ENCODE measurements at regions not wholly inside any gene's neighbourhood (a gene's known extent, or its start where the extent isn't known, plus 50 kb on each side); places are given as distances from the start of the nearest gene placed in this dataset.

DNA sequence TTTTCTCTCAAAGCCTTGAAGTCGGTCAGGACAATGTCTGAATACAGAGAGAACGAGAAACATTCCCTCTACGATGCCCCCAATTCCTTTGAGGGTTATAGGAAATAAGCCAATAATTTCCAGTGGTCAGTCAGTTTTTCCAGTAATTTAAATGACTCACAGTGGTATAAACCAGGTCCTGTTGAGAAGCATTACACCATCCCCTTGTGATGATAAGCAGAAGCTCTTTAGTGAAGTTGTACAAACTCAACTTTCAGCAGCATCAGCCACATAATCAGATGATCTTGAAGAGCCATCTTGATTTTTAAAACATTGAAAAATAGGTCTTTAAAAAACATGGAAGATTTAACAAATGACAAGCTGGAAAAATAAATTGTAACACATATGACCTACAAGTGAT, 173.9 kb upstream of the ZNF462 start:
- no peak for DNase-seq

DNA sequence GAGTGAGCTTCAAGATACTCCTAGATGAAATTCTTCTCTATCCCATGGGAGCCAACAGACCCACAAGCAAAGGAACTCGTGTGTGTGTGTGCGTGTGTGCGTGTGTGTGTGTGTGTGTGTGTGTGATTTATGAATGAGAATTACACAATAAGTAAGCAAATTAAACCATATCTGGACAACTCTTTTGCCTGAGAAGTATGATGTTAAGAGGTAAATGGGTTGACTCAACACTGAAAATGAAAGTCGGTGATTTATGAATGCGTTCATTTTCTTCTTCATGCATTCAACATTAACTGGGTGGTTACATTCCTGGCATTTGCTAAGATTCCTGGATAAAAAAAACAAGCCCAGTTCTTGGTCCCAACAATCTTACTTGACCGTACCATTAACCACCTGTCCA, 171.3 kb upstream of the ZNF462 start:
- DNase-seq: no peak

DNA sequence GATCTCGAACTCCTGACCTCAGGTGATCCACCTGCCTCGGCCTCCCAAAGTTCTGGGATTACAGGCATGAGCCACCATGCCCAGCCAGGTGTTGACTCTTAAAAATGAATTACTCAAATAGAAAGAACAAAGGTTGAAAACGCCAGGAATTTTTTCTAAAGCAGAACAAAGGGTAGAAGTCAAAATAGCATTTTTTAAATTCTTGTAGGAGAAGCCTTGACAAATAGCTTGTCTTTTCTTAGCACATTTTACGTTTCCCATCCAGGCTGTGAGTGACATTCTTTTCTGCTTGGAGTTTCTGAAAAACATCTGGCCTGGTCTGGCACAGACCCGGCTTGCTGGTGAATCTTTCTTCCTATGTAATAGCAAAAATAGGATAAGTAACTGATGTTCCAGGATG, 169.4 kb upstream of the ZNF462 start:
- DNase-seq: no peak

DNA sequence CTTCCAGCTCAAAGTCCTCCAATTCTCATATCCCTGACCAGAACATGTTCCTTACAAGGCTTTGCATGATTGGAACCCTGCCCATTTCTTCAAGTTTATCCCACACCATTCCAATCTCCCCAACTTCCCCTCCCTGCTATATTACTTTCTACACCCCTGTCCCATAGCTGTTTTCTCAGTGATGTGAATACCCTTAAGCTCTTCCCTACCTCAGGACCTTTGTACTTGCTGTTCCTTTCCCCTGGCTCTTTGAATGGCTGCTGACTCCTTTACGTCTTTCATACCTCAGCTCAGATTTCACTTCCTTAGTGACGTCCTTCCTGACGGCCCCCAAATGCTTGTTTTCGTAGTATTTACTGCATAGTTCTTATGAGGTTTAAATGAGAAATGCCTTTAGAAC, 166.2 kb upstream of the ZNF462 start:
- DNase-seq: no peak

DNA sequence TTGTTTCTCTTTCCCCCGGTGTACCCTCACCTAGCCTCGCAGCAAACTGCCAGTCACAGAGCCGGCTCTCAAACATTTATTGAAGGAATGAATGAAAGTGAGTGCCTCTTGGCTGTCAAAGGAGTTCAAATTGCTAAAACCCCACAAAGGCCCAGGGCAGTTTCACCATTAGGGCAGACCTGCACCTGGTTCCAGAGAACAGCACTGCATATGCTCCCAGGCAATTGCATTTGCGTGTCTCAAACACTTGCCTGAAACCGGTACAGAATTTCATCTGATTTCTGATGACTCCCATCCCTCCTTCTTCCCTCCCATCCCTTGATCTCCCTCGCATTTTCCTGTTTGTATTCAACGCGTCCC, 165.6 kb upstream of the ZNF462 start:
- no peak for DNase-seq

DNA sequence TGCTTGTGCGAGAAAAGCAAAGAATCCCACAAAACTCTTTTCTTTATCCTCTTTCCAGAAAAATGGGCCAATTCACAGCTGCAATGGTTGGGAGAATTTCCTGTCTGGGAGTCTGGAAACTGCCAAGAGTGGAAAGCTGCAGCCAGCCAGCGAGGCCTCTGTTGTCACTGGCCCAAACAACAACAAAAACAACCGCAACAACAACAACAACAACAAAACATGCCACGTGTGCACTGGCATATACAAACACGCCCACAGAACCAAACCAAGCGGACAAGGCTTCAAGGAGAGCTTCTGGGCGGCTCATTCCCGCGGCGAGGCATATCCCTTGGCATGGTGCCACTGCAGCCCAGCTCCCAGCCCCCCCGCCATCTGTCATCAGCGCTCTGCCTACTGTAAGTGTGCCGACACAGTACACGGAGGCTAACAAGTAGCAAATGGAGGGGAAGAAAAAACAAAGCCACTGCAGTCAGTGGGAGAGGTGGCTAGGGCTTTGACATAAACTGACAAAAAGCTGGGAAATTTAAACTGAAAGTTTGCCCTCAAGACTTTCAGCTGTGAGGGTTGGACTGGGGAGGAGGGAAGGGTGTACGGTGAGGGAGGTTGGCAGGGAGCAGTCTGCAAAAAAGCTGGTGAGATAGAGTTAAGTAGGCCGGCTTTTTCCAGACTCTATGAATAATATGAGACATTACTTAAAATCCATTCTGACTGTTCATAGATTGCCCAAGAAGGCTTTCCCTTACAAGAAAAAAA, 165.0 kb upstream of the ZNF462 start:
- no peak for DNase-seq

DNA sequence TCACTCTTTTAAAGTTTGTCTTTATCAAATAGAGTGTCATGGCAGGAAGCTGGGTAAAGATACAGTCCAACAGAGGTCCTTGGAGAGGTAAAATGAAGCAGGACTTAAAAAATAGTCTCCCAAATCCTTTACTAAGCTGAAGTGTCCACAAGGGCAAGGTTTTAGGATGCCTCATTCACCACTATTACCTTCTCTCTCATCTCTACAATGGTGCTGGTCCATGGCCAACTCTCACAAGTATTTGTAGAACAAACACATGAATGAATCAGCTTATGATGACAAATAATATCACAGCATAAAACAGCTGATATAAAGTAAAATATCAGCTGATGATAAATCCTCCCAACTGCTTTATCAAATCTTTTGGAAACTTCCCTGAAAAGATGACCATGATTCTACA, 162.3 kb upstream of the ZNF462 start:
- DNase-seq: no peak

DNA sequence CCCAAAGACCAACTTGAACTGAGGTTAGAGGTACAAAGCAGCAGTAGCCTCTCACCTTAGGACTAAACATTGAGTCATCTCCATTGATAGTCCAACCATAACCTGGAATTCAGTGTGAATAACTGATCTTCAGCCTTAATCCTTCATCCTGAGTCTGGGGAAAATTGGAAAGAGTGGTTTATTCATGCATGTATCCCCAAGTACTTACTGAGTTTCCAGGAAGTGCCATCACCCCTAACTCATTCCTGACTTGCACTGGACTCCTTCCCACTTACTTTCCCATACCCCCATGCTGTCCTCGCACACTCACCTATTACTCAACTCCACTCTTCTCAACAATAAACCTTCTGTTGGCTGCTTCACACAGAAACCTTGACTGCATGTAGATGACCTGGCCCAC, 161.4 kb upstream of the ZNF462 start:
- DNase-seq: no peak

DNA sequence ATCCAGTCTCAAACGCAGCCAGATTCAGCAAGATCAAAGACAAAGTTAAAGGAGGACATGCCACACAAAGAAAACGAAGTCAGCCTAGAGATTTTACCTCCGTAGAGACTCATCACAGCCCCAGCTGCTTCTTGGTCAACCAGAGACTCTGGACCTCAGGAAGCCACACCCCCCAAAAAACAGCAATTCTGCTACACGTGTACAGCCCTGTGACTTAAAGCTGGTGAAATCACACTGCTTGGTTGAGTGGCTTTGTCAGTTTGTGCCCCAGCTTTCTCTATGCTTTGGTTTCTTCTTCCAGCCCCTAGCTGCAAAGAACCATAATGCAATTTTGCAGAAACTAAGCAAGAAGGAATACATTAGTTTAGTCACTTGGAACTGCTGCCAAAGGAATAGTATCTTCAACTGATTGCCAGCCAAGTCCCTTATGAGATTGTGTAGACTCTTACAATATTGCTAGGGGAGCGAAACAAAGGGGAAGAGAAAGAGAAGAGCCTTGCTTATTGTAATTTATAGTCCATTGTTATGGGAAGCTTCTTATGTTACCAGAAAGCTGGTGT, 158.8 kb upstream of the ZNF462 start:
- DNase-seq: no peak

DNA sequence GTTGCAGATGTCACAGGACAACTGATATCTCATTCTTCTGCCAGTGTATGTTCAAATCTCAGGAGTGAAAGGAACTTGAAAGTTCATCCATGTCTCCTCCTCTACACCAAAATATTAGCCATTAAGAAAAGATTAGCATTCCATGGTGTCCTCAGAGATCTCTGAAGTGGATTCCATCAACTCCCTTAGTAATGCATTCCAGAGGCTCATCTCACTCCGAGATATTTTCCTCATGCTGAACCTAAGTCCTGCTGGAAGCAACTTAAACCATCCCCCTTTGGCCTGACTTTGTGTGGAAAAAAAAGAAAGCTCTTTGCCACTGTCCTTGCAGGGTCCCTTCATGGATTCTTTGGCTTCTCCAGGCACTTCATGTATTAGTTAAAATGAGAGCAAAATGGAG, 155.7 kb upstream of the ZNF462 start:
- no peak for DNase-seq

DNA sequence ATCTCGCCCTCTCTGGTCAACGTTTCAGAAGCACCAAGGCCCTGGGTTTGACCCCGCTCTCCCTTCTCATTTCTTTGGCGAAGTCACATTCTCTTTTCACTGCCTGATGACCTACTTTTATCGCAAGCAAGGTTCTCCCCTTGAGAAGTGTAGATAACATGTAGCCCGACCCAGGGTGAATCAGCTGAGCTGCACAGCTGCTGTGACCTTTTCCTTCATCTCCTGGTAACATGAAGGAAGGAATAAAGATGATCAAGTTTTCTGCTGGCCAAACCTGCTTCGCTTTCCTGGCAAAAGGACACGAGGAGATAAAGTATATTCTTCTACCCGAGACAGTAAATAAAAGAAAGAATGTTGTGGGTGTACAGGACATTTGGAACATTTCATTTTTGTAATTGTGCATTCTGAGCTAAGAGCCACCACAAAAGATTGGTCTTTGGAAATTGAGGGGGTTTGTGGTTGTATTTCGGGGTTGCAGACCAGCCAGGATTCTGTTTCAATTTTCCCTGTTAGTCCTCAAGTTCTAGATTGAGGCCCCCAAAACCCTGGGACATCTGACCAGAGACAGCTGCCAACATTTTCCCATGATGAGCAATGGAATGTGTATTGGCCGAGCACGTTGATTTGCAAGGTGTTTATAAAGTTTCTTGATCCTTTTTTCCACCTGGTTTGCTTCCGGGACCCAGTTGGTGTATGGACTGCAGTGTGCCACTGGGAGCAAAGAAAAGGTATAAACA, 155.1 kb upstream of the ZNF462 start:
- DNase-seq: no peak

DNA sequence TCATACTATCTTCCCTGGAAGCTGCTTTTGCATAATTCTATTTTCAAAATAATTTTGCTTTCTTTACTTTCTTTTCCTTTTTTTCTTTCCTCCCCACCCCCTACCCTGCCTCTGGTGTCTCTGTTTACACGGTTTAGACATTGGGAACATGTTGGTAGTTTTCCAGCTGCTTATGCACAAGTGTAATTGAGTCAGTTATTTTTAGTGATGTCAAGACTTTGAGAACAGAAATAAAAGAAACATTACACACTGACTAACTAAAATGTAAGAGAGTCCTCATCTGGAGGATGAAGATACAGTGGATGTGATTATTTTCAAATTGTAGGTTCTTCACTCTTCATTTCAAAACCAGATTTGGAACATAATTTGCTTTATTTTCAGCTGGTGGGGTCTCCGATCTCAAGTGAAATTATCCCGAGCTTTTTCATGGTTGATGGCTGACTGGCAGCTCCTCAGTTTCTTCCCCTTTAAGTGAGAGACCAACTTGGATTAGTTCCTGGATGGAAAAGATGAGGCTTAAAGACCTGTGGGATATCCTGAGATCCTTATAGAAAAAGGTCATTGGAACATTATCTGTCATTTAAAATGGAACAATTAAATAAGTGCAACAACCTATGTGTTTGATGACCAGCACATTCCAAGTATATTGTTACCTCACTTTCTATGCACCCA, 154.4 kb upstream of the ZNF462 start:
- DNase-seq: no peak

DNA sequence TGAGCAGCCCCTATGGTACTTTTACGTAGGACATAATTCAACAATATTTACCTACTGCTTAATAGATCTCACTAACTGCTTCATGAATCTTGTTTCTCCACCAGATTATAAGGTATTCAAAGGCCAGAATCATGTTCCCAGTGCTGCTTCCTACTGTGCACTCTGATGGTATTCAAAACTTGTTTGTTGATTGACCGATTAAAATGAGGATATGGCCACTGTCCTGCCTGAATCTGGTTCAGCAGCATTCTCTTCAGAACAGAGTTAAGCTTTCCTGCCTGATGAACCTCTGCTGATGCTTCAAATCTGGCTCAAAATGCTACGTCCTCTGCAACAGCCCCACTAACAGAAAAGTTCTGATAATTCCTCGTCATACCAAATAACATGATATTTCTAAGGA, 150.7 kb upstream of the ZNF462 start:
- no peak for DNase-seq

DNA sequence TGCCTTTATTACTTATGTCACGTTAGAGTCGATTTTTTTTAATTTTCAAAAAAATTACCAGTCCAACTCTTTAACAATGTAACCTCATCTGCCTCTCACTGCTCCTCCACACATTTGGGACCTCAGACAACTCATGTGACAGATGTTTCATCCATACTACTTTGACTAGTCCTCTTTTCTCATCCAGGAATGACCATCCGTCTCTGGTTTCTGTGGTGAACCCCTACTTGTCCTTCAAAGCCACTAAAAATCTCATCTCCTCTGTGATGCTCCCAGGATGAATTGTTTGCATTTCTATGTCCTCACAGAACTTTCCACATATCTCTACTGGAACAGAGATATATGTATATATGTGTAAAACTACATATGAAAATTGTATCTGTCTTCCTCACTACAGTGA, 149.8 kb upstream of the ZNF462 start:
- DNase-seq: no peak

DNA sequence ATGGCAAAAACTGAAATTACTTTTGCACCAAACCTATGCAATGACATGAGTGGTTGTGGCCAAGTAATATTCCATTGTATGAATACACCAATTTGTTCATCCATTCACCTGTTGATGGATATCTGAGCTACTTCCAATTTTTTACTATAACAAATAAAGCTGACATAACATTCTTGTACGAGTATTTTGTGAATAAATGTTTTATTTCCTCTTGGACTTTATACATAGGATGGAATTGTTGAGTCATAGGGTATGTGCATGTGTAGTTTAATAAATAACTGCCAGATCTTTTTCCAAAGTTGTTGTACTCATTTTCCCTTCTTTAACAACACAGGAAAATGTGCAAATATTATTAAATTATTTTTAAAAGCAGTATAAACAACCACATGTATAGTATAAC, 146.1 kb upstream of the ZNF462 start:
- no peak for DNase-seq

DNA sequence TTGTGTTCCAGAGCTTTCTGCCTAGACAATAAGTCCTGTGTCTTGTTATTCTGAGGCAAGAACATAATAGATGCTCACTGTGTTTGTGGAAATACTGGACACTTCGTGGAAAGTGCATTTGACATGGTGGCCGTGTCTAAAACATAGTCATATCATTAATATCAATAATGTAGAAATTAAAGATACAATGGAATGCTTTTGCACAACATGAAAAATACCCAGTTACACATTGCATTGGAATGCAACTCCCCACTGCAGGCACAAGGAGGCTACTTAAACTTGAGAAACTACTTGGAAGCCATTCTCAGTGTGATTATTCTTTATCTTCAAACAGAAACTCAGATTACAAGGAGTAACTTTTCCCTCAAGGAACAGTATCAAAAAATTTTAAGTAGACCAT, 145.3 kb upstream of the ZNF462 start:
- DNase-seq: no peak

DNA sequence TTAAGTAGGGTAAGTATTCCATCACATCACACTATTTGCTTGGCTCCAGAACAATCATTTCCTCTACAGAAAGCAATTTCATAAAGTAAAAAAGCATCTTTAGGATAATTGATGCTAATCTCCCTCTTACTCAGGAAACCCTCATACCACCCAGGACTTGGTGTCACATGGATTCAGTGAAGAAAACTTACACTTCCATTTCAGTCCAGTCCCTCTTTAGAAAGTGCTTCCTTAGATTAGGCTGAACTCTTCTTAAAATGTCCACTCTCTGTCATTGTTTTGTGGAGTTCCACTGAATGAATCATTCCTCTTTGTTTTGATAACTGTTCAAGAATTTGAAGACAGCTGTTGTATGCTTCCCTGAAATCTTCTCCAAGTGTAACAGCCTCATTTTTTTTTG, 144.0 kb upstream of the ZNF462 start:
- DNase-seq: no peak

DNA sequence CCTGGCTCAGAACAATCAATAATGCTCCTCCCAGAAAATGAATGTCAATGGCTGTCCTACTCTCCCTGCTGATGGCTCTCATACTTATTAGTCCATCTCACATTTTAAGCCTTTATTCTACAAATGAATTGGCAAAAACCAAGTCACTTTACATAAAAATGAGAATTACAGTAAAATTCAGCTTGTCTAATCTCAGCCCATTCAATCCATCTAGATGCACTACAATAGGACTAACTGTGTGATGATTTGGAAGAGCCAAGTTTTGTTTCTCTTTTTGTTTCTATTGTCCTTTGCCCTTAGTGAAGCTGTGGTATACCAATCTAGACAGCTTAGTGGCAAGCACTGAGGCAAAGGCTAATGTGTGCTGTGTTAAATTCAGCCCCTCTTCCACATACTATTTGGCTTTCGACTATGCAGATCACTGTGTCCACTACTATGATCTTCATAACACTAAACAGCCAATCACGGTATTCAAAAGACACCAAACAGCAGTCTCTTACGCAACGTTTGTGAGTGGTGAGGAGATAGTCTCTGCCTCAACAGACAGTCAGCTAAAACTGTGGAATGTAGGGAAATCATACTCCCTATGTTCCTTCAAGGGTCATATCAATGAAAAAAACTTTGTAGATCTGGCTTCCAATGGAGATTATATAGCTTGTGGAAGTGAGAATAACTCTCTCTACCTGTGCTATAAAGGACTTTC, 140.8 kb upstream of the ZNF462 start:
- DNase-seq: no peak

DNA sequence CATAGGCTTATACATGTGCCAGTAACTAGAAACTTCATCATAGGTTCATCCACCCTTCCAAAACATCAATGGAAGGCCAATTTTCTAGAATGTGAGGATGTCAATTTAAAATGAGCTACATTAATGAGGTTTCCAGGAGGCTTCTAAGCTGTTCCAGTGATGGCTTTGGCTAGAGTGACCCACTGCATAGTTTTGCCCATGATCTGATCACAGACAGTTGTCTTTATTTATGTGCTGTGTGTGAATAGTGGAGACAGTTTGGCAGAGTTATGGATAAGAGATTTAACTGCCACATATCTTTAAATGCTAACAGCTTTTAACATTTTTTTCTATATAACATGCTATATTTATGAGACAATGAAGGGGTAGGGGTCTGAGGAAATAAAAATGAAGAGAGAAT, 139.0 kb upstream of the ZNF462 start:
- no peak for DNase-seq

DNA sequence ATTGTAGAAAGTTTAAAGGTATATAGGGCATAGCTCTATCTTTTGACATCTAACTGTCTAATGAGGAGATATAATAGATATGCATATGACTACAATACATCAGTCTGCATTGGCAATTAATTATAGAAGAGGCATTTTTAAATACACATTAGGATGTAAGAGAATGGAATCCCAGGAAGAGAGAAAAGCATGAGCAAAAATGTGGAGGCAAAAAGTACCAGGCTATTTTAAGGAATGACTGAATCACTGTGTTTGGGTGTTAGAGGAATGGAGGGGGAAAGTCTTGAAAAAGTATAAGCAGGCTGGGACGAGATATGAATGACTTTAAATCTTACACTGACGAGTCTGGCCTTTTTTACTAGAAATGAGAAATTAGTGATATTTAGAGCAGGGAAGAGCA, 138.4 kb upstream of the ZNF462 start:
- DNase-seq: no peak

DNA sequence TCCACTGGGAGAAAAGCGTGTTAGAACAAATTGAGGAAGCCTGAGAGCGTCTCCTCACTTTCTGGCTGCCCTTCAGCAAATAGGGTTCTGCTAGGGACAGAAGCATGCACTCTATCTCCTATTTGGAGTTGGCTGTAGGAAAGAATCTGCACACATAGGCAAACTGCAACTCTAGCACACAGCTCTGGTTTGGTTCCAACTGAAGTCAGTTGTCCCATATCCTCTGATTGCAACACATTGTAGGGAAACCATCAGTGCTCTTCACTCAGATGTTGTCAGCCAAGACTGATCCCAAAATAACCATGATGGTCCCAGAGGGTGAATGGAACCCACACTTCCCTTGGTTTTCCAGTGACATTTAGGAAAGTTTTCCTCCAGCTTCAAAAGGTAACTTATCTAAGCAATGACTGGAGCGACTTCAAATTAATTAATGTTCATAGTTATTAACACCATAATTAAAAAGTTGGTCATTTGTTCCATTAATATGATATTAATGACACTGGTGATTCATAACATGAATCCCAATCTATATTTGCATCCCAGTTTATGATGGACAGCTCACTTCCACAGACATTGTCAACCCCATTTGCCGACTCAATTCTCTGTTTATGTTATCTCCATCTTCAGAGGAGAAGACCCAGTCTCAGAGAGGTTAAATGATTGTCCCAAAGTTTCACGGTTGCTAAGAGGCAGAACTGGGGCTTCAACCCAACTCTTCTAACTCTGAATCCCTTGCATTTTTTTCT, 136.7 kb upstream of the ZNF462 start:
- no peak for DNase-seq

DNA sequence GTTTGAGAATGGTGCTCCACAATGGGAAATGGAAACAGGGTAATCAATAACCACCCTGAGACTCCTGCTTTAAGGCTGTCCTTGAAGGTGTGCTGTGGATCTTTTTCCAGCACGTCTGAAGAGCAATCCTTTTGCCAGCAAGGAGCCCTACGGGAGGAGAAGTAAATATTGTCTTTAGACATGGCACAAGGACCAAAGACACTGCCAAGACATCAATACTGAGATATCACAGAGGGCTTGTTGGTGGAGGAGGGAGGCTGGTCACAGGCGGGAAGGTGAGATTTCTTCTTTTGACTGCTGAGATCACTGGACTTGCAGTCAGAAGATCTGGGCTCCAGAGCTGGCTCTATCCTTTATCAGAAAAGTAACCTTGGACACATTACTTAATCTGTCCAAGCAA, 135.0 kb upstream of the ZNF462 start:
- DNase-seq: no peak

DNA sequence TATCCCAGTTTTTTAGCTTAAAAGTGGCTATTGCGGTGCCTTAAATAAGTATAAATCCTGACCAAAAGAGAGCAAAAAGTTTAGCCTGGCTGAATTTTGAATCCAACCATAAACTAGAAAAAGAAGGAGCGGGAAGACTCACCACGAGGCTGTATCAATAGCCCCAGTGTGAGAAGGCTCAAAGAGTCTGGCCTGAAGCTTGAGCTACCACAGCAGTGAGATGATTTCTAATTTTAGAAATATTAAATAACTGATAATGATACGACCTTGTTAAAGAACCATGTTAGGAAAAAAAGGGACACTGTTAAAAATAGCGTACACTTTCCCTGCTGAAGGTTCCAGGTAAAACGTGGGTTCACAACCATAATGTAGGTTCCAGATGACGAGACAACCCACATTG, 134.1 kb upstream of the ZNF462 start:
- no peak for DNase-seq

Data from stimulated activated CD4-positive, alpha-beta T cell treated with anti-CD3 and anti-CD28 coated beads, Interleukin-2, amount 100 ng/mL, for 24 hours (primary cell).